Hindlimb muscle (tissue), 1 donor: ENCODE measurements at regions not wholly inside any gene's neighbourhood (a gene's known extent, or its start where the extent isn't known, plus 50 kb on each side); places are given as distances from the start of the nearest gene placed in this dataset.
A peak's percentile ranks its signal among the peaks of the same experiment; 100 is the strongest.

Source experiments
- DNase-seq: peaks from one replicate; pipeline ENCODE4 v3.0.0-alpha.2; 2013

DNA sequence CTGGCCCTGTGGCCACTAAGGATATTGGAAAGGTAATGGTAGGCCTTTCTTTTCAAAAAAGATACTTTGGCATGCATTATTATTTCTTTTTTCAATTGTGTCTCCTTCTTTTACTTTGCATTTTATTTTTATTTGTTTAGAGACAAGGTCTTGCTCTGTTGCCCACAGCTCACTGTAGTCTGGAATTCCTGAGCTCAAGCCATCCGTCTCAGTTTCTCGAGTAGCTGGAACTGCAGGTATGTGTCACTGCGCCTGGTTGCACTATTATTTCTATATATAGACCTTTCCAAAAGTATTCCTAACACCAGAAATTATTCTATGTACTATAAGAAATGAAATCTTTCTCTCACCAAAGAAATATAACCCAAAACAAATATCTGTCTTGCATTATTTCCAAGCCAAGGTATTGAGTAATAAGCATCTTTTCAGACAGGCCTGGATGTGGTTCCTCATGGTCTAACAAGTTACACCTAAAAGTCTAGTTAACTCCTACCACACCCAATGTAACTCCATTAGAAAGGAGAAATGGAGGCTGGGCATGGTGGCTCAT is 500.8 kb upstream of the ANKRD30A start:
- DNase-seq: no peak

DNA sequence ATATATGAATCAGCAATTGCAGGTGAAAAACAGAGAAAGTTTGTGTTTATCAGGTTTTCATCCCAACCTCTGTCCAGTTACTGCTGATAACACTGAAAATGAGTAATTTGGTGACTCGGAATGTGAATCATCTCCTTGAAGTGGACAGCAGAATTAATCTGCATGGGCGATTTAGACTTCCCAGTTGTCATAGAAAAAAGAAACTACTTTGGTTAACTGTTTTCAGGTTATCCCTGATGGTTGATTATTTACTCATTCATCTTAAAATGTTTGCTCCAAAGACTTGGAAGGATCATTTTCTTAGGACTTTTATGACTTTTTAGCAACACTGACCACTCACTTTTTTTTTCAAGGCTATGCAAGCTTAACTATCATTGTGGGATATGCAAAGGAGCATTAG is 504.1 kb upstream of the ANKRD30A start:
- DNase-seq: no peak

DNA sequence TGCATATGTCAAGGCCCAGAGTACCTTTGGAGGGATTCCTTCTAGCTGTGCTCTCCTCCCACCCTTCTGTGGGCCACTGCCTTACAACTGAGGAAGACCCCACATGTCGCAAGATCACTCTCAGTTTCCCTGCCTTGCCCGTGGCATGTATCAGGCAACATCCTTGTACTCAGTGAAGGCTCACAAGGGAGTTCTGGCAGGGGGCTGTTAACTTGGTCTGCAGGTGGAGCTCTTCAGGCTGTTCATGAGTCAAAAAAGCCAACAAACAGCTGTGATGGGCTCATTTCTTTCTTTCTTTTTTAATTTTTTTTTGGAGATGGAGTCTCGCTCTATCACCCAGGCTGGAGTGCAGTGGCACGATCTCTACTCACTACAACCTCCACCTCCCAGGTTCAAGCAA is 513.0 kb upstream of the ANKRD30A start:
- DNase-seq: no peak

DNA sequence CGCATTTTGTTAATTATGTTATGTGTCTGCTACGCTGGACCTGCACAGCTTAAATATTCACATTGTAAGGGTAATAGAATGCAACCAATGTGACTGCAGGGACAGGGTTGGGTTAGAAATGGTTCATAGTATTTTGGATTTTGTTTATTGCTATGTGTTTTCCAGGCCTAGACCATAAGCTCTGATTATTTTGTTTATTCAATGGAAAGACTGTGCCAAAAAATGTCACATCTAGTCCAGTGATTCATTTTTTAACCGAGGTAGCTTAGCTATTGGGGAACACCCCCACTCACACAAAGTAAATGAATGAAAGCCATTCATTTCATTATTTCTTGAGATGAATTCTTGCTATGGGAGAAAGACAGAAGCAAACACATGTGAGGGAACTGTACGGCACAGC is 516.5 kb upstream of the ANKRD30A start:
- DNase-seq: no peak

DNA sequence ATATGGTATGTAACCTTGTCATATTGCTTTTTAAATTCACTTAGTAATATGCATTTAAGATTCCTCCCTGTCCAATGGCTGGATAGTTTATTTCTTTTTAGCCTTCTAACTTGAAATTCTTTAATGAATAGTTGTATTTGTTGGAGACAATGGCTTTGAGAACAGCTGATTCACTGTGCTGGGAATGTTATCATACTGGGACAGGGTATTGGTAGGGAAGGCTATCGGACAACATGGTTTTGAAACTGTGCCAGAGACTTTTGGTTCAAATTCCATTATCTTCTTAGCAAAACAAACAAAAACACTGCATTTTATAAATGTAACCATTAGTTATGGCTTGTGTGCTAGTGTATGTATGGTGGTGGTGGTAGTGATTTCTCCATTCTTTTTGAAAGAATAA is 517.1 kb upstream of the ANKRD30A start:
- no peak for DNase-seq

DNA sequence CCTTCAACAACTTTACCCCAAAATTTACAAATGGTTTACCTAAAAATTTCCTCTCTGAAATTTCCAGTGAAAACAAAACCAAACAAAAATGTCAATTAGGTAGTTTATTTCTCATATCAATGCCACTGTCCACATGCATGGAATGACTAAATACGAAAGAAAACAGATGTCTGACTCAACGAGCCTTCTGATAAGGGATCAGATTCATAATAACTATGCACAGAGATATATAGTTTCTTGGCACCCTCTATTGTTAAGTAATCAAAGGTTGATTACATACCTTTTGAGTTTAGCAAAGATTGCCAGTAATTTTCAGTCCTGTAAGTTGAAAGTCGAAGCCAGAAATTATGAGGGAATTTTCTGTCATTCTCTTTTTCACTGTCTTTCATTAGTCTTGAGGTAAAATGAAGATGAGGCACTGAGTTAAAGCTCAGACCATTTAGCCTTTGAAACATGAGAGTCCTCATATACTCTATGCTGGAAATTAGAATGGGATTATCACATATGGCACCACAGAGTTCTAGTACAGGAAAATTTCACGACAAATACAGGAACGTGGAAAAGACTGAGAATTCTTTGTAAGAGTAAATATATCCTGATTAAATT is 519.1 kb upstream of the ANKRD30A start:
- DNase-seq: no peak

DNA sequence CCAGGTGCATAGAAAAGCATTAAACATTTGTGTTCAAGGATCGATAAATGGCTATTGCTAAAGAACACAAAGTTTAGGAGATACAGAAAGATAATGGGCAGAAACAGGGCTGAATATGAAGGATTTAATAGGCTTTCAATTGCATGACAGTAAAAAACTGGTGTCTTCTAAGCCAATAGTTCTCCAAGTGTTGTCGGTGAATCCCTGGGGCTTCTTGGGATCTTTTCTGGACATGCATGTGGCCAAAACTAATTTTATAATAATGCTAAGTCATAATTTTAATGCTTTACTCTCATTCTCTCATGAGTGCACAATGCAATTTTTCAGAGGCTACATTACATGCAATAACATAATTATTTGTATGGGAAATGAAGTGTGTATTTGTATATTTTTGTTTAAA is 521.1 kb upstream of the ANKRD30A start:
- no peak for DNase-seq

DNA sequence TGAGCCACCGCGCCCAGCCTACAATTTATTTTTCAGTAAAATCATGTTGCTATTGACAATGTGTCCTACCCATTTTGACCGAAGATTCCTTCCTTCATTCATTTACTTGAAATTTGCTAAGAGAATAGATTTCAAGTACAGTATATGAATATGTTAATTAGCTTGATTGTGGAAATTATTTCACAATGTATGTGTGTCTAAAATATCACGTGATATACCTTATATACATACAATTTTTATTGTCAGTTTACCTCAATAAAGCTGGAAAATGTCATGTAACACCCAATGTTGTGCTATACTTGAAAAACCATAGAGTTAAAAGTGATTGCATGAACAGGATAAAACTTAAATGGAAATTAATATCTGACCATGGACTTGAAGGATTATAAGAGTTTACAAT is 521.7 kb upstream of the ANKRD30A start:
- DNase-seq: no peak

DNA sequence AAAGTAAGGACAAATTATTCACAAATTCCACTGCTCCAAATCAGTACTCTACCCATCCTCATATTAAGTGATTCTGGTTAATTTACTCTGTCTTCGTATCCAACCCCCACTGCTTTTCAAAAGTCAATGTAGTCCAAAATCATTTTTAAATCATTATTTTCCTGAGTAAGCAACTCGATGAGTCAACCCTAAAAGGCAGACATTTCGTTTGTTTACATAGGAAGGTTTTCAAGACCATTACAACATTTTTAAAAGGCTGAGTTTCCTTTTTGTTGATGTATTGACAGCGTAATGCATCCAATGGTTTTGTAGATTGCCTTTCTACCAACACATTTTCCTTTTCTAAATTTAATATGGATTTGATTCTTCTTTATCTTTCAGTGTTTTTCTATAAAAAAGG is 523.0 kb upstream of the ANKRD30A start:
- DNase-seq: no peak

DNA sequence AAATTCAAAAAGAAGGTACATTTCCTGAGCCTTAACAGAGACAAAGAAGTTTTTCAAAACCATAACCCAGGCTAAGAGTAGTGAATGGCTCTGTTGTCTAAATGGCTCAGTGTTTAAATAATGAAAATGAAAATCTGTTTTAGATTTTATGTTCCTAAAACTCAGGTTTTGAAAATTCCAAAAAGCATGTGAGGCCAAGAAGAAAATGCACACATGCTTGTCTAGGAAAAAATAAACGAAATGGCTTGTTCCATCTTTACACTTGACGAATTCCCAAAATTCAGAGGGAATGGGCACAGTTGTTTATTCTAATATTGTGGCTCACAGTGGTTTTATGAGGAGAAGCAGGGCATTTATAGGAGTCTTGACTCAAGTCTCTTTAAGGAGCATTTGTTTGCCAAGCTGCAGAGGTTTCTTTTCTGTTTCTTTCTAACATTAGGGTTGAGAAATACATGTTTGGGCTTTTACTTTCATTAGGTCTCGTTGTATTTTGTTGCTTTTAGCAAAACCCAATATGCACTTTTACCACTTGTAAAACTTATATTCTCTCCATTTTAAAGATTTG is 527.6 kb upstream of the ANKRD30A start:
- DNase-seq: no peak

DNA sequence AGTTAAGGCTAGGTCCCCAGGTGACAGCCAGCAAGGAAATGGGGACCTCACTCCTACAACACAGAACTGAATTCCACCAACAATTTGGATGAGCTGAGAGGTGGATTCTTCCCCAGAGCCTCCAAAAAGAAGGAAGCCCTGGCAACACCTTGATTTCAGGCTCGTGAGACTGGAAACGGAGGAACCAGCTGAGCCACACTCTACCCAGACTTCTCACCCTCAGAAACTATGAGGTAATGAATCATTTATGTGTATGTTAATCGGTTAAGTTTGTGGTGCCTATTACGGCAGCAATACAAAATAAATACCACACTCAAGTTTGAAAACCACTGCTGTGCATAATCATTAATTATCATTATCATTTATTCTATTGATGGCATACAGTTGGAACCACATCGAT is 532.4 kb upstream of the ANKRD30A start:
- no peak for DNase-seq

DNA sequence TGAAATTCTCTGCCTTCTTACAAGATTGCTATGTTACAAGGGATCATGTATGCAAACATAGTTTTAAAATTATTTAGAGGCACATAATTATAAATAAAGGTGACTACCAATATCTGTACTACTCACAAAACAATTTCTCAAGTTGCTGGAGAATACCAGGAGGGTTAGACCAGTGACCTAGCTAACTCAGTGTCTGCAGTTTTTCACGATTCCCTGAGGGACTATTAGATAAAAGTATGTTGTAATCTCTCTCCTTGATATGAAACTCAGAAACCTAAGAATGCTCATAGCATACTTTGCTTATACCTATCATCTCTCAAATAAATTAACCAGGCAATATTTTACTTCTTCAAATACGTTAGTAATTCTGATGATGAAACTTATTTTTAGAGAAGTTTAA is 534.0 kb upstream of the ANKRD30A start:
- DNase-seq: no peak

DNA sequence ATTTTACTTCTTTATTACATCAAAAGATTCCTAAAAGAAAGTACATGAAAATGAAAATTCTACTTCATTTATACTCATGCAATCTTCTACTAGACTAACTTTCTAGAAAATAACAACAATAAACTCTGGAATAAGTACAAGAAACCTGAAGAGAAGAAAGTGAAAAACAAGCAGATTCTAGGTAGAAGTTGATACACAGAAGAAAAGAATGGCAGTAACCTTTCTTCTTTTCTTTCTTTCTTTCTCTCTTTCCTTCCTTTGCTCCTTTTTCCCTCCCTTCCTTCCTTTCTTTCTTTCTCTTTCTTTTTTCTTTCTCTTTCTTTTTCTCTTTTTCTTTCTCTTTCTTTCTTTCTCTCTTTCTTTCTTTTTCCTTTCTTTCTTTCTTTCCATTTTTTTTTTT is 541.7 kb upstream of the ANKRD30A start:
- DNase-seq: no peak

DNA sequence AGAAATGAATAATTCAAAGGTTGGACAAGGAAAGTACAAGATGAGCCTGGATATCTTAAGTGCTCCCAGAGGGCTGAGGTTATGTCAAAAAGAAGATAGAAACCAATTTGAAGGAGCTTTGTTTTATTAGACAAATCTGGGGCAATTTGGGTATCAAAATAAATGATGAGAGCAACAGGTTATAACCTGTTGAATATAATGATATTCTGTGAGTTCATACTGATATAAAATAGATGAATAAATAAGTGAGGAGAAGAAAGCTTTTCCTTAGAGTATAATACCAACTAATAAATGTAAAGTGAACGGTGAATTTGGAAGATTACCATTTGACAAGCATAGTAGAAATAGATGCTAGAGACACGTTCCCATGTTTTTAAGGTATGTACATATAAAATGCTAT is 544.2 kb upstream of the ANKRD30A start:
- no peak for DNase-seq

DNA sequence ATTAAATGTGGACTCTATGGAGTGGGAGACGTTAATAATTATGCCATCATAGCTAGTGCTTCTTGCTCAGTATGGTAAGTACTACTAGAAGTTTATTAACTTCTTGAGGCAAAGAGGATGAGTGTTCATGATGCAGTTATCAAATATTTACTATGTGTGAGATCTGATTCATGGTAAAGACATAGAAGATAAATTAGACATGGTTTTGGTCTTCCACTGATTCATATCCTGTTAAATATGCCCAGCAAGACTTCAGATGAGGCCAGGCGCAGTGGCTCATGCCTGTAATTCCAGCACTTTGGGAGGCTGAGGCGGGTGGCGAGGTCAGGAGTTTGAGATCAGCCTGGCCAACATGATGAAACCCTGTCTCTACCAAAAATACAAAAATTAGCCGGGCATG is 547.1 kb upstream of the ANKRD30A start:
- no peak for DNase-seq

DNA sequence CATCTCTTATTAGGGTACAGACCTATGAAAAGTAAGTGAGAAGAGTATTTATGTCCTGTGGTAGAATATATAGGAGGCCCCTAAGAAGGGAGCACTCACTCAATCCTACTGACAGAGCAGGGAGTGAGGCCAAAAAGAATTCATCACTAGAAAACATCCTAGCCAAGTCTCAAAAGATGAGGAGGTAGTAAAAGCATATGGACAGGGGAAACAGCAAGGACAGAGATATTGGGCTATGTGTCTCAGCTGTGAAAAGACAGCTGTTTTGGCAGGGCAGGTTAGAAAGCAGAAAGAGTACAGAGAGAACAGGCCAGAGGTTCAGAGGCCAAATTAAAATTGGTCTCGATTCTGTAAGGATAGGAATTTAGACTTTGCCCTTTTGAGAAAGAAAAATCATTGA is 548.3 kb upstream of the ANKRD30A start:
- no peak for DNase-seq

DNA sequence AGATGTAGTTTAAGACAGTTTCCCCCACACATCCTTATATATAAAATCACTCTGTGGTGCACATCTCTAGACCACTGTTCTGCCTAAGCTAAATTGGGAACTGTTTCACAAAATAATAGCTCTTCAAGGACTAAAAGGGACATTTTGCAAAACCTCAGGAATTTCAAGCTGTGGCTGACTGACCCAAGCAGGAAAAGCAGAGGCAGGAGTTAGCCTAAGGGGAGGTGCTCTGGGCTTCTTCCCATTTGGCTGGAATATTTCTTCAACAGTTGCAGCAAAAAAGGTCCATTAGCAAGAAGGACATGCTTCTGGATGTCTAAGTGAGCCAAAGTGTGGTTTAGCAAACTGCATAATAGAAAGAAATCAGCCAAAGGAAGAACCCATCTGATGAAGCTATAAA is 551.2 kb upstream of the ANKRD30A start:
- DNase-seq: peak; percentile 47

DNA sequence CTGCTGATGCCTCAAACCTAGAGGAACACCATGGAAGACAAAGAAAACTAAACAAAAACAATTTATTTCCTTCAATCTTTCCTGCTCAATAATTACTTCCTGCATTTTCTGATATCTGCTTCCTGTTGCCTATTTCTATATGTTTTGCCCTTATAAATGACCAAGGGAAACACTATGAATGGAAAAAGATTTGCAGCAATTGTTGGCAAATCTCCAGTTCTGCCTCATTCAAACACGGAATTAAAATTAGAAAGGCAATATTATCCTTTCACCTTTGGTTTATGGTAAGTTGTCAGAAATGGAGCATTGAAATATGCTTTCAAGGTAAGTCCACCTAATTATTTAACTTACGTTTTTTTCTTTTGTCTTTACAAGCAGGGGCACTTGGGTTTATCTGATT is 552.2 kb upstream of the ANKRD30A start:
- DNase-seq: no peak

DNA sequence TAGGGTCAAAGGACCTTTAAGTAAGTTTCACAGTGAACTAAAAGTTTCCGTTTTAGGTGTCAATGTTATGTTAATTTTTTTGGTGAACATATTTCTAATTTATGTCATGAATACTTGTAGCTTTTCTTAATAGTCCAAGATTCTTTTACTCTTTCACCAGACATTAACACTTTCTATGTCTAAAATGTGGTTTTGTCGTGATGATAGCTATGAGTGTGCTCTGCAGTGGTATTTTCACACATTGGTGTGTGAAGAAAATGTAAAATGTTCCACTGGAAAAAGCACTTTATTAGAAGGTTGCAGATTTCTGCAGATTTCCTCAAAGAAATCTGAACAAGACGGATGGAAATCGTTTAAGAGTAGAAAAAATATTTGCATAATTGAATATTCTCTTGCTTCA is 561.0 kb upstream of the ANKRD30A start:
- no peak for DNase-seq

DNA sequence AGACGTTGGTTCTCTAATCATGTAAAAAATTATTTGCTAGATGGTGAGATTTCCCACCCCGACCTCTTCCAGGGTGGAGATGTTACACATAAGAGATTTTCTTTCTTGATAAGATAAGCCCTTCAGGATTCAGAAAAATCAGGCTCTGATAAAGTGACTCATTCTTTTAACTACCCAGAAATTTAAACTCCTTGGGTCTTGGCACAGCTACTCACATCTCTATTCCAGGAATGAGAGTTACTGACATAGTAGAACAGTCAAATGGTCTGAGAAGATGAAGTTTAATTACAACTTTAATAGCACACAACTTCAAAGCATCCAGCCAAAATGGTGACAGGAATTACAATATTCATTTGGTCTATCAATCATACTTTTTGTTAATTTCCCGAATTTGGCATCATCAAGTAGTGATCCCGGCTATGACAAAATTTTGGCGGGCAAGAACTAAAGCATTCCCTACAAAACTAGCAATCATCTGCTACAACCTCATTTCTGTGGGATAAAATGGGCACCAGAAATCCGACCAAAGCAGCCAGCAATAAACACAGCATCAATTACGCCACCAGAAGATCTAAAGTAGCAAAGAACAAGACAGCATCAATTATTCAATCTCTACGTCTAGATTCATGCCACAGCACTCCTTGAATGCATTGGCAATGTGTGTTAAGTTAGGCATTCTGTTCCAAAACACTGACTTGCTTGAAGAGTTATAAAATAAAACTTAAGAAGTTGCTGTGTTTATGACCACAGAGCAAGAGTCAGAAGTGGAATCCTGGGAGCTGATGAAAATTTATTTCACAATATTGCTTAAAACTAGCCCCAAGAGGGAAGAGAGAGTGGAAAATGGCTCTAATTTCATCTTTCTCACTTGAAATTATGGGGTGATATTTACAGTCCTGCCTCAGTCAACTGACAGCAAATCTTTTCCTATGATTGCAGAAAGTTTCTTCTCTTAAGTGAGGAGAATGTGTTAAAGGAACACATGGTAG is 565.7 kb upstream of the ANKRD30A start:
- DNase-seq: peak; percentile 53

DNA sequence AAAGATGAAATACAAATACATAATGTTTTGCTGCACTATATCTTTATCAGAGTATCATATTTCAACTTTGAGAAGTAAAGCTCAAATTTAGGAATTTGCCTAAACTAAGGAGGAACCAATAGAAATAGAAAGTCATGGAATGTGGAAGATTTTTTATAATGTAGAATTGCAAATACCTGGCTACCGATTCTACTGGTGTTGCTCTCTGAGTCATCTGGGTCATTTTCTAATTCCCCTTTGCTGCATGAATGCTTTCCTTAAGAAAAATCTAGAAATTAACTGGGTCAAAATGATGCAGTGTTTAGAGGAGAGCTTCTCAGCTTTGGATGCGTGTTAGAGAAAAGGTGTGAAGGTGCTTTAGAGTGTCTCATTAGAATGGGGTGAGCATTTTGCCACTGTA is 568.9 kb upstream of the ANKRD30A start:
- no peak for DNase-seq

DNA sequence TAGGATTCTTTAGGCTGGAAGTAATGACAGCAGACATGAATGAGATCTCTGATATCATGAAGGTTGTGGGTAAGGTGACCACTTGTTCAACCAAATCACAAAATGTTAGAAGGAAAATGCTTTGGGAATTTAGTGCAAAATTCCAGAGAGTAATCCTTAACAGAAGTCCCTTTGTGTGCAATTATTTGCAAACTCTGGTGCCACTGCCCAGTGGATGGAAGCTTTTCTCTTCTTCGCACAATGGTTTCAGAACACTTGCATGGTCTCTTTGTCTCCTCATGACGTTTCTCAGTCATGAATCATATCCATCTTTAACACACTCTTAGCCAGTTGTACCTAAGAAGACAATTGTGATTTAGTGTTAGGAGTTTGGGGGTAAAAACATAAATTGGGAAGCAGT is 570.4 kb upstream of the ANKRD30A start:
- DNase-seq: no peak

DNA sequence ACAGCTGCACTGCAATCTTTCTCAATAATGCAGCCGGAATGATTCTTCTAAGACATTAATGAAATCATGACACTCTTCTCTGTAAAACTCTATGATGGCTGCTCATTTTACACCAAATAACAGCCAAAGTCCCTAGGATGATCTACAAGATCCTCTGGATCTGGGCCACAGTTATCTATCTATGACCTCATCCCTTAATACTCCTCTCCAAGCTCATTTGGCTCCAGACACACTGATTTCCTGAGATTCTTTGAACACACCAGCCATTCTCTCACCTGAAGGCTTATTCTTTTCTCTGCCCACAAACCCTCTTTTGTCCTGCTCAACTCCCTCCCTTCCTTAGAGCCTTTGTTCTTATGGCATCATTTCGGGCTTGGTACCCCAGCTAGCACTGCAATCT is 577.4 kb upstream of the ANKRD30A start:
- DNase-seq: no peak

DNA sequence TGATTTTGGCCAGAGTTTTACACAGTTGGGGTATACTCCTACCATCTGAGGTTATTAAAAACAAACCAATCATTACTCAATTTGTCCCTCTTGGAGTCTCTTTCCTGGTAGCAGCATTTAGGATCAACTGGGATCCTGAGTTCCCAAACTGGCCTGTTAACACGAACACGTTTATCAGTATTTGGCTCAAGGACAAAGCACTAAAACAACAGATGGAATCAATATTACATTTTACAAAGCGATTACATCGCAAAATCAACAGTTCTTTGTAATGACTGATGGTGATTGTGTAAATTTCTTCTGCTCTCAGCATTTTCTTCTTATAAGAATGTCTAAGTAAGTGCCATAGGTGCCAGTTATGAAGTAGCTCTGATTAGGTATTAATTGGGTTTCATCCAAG is 582.9 kb upstream of the ANKRD30A start:
- DNase-seq: no peak
